ENCODE measurements at regions not wholly inside any gene's neighbourhood (a gene's known extent, or its start where the extent isn't known, plus 50 kb on each side); places are given as distances from the start of the nearest gene placed in this dataset.

DNA sequence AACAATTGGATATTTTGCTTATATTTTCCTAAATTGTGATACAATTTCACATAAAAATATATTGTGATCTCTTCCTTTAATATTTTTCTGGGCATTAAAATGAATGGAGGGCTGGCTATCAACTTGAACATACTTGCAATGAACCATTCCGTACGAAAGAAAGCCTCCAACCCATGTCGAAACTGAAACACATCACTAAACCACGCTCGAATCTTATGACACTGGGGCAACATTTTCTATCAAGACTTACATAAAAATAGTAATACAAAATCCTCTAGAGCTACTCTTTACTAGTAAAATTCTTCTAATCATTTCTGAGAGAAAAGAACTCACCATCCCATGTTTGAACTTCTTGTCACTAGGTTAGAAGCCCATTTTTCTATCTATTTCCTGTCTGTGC is 132.8 kb upstream of the DOK6 start (continued):
- TF ChIP-seq BRCA1 (IDR thresholded peaks at IDR 0.05; ENCODE audit: low read depth, low read length) (no peak), KDM4A (IDR thresholded peaks at IDR 0.05; ENCODE audit: low read depth, low read length, severe bottlenecking) (no peak)

Data from H1 (cell line).